ENCODE measurements at regions not wholly inside any gene's neighbourhood (a gene's known extent, or its start where the extent isn't known, plus 50 kb on each side); places are given as distances from the start of the nearest gene placed in this dataset.

DNA sequence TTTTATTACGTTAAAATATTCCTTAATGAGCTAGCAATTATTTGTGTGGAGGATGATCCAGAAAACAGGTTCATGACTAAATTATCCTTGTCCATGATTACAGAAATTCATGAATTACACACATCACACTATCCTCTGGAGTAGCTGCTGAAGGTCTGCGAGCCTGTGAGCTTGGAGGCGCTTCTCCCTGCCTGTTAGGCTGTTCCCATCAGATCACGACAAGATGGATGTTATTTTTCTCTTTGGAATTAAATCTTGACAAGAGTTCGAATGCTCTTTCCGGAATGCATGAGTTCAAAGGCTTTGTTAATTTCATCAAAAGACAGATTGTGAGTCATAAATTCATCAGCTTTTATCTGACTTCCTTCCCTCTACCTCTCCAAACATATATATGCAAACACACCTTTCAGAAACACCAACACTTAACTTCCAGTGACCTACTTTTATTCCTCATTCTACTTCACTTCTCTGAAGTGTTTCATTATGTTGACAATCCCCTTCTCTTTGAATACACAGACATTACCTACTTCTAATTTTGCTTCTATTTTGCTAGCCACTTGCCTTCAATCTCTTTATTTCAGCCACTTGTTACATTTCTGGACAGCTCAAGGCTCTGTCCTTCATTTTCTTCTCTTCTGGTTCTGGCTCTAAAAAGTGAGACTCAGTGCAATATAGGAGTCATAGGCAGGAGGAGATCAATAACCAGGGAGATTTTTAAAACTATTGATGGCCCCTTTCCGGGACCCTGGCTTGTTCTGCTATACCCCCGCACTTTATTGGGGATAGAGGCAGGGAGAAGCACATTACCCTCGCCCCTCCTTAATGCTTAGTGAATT is 274.6 kb downstream of the BTG1 start:
- TF ChIP-seq GATA2 (IDR thresholded peaks at IDR 0.05; ENCODE audit: low read depth, low read length) = no peak
- no peak for TF ChIP-seq GATA3 (IDR thresholded peaks at IDR 0.05; ENCODE audit: low read depth, low read length)

DNA sequence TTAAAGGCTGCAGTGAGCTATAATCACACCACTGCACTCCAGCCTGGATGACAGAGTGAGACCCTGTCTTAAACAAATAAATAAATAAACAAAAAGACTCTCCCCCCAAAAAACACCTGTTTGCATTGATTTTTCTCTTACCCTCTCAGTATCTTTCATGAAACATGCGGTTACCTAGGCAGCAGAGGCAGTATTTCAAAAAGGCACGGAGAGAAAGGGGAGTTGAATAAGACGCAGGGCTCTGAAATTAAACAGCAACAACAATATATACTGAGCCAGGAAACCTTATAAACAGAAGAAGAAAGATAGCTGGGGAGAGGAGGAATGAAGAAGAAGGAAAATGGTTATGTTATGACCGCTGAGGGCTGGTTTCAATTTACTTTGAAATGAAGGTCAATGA is 277.6 kb downstream of the BTG1 start:
- TF ChIP-seq GATA3 (IDR thresholded peaks at IDR 0.05; ENCODE audit: low read depth, low read length) = no peak

DNA sequence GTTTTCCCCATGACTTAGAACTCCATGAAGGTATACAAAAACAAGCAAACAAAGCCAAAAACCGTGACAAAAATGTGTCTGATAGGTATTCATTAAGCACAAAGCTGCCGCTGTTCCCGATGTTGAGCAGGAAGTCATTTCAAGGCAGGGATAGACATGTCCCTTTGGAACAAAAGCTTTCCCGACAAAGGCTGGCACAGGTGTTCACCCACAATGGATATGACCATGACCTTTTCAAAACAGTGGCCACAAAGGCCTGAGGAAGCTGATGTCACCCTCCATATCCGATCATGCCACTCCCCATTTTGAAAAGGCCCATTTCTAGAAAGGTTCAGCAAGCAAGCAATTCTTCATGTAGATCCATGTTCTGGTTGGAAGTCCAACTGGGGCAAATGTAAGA is 279.1 kb downstream of the BTG1 start:
- TF ChIP-seq GATA3 (IDR thresholded peaks at IDR 0.05; ENCODE audit: low read depth, low read length) = no peak
- TF ChIP-seq GATA2 (IDR thresholded peaks at IDR 0.05; ENCODE audit: low read depth, low read length) = no peak

DNA sequence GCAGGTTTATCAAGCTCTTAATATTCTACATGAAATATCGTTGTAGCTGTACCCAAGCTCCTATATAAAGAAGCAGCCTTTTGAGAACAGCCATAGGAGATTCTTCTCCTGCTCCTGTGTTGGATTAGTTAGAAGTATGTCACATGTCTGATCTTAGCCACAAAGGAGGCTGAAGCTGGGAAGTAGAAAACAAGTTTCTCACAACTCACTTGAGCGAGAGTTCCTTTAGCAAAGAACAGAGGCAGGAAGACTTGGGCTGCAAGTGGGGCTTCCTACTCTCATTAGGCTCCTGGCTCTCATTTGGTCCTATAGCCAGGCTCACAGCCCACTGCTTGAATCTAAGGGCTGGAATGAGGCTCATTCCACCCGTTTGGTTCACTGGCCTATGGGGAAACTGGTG is 281.9 kb downstream of the BTG1 start:
- no peak for TF ChIP-seq GATA3 (IDR thresholded peaks at IDR 0.05; ENCODE audit: low read depth, low read length)
- TF ChIP-seq GATA2 (IDR thresholded peaks at IDR 0.05; ENCODE audit: low read depth, low read length) = no peak

DNA sequence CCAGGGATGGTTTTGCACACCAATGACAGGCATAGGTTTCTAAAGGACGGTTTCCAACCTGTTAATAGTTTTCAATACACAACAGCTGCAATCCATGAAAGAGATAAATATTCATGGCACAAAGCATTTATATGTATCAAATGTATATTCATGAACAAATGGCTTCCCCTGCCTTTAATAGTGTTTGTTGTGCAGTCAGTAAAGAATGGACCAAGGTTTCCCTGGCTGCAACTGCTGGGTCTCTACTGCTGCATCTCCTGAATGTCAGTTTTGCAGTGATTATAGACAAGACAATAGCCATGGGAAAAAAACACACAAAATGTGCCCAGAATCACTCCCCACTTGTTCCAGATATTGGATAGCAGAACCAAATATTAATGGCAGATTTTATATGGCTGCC is 284.1 kb downstream of the BTG1 start:
- TF ChIP-seq GATA2 (IDR thresholded peaks at IDR 0.05; ENCODE audit: low read depth, low read length) (no peak), GATA3 (IDR thresholded peaks at IDR 0.05; ENCODE audit: low read depth, low read length) (no peak)

DNA sequence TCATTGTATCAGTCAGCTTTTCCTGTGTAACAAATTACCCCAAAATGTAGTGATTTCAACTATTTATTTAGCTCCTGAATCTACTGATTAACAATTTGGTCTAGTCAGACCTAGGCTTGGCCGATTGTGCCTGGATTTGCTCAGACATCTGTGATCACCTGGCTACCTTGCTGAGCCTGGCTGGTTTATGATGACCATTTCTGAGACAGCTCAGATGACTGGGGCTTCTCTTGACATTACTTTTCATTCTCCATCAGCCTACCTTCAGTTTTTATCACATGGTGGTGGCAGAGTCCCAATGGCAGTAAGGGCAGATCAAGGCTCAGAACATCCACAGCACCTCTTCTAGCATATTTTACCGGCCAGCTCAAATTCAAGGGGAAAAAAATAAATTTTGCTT is 286.3 kb downstream of the BTG1 start:
- TF ChIP-seq GATA2 (IDR thresholded peaks at IDR 0.05; ENCODE audit: low read depth, low read length) = no peak
- TF ChIP-seq GATA3 (IDR thresholded peaks at IDR 0.05; ENCODE audit: low read depth, low read length) = no peak

DNA sequence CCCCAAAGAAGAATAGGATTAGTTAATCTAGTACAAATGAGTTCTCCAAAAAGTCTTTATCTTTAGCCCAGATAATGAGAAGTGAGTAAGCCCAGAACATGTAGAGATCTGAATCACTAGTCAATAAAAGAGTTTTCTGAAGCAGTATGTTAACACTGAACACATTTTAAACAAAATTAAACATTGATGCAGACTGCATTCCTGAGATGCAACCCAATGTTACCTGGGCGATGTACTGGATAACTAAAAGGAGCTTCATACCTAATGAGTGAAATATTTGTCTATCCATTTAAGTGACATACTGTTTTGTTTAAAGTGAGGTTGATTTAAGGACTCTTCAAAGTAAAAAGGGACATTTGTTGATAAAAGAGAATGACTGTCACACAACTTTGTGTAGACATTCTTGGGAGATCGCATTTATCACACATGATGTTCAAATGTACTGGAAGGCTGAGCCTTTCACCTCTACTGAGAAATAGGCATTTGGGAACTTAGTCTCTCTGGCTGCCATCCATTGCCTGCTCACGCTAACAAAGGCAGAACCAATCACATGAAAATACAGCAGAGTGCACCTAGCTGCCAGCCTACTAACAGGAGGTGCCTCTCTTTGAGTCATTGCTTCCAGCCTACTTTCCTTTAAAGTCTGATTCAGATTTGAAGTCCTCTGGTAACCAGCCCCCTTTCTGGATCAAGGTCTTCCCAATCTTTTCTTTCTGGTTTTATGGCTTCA is 287.7 kb downstream of the BTG1 start:
- no peak for TF ChIP-seq GATA3 (IDR thresholded peaks at IDR 0.05; ENCODE audit: low read depth, low read length)
- TF ChIP-seq GATA2 (IDR thresholded peaks at IDR 0.05; ENCODE audit: low read depth, low read length) = no peak

DNA sequence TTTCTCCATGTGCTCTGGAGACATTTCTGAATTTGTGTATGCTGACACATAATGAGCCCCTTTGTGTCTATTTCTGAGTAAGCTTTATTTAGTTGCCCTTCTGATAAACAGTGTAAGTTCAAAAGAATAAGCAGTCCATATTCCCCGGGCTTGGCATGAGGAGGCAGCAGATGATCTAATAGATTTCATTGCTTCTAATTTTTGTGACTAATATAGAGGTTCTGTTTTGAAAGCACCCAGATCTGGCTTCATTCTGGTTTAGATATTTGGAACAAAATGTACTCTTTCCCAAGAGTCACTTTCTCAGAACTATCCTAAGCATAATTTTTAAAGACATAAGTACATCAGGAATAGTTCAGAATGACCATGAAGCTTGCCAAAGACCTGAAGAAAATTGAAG is 290.9 kb downstream of the BTG1 start:
- TF ChIP-seq GATA2 (IDR thresholded peaks at IDR 0.05; ENCODE audit: low read depth, low read length) (no peak), GATA3 (IDR thresholded peaks at IDR 0.05; ENCODE audit: low read depth, low read length) (no peak)

DNA sequence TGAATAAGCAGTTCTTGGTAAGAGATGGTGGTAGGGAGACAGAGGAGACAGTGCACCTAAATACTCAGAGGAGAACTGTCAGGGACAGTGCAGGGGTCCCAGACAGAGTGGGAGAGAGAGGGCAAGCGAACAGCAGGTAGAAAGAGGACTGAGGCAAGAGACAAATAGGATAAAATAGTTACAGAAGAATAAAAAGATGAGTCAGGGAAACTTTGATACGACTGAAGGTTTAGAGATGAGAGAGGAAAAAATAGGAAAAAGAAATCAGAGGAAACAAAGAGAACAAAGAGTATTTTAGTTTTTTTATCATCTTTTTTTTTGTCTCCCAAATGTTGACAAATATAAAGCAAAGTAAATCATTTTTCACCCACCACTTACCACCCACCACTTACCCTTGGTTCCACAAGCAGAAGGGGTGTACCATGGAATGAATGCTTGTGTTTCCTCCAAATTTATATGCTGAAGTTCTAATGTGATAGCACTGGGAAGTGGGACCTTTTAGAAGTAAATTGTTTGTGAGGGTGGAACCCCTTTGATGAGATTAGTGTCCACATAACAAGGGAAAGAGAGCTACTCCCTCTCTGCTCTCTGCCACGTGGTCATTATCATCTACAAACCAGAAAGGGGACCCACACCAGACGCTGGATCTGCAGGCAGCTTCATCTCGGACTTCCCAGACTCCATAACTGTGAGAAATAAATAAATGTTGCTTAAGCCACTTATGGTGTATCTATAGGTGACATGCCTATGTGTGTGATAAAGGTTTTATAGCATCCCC is 292.1 kb downstream of the BTG1 start:
- TF ChIP-seq GATA3 (IDR thresholded peaks at IDR 0.05; ENCODE audit: low read depth, low read length) (no peak), GATA2 (IDR thresholded peaks at IDR 0.05; ENCODE audit: low read depth, low read length) (no peak)

DNA sequence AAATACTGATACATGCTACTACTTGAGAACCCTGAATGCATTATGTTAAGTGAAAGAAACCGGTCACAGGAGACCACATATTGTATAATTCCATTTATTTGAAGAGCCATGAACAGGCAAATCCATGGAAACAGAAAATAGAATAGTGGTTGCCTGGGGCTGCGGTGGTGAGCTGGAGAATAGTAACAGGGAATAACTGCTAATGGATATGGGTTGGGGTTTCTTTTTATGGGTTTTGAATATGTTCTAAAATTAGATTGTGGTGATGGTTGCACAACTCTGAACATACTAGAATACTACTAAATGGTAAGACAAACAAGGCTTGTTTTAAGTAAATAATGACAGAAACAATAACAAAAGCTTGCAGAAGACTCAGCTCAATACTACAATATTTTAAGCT is 293.0 kb downstream of the BTG1 start:
- no peak for TF ChIP-seq GATA2 (IDR thresholded peaks at IDR 0.05; ENCODE audit: low read depth, low read length)
- no peak for TF ChIP-seq GATA3 (IDR thresholded peaks at IDR 0.05; ENCODE audit: low read depth, low read length)

DNA sequence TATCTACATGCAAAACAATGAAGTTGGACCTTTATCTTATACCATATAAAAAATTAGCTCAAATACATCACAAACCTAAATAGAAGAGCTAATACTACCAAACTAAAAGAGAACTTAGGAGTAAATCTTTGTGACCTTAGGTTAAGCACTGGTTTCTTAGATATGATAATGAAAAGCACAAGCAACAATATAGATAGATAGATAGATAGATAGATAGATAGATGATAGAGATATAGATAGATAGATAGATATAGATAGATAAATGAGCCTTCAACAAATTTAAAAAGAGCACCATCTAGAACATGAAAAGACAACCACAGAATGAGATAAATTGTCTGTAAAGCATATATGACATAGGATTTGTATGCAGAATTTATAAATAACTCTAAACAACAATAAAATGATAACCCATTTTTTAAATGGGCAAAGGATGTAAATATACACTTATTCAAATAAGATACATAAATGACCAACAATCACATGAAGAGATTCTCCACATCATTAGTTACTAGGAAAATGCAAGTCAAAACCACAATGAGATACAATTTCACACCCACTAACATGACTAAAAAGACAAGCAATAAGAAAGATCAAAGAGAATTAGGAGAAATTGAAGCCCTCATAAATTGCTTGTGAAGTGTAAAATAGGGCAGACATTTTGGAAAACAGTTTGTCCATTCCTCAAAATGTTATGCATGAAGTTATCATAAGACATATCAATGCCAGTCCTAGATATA is 293.7 kb downstream of the BTG1 start:
- no peak for TF ChIP-seq GATA2 (IDR thresholded peaks at IDR 0.05; ENCODE audit: low read depth, low read length)
- TF ChIP-seq GATA3 (IDR thresholded peaks at IDR 0.05; ENCODE audit: low read depth, low read length) = no peak

DNA sequence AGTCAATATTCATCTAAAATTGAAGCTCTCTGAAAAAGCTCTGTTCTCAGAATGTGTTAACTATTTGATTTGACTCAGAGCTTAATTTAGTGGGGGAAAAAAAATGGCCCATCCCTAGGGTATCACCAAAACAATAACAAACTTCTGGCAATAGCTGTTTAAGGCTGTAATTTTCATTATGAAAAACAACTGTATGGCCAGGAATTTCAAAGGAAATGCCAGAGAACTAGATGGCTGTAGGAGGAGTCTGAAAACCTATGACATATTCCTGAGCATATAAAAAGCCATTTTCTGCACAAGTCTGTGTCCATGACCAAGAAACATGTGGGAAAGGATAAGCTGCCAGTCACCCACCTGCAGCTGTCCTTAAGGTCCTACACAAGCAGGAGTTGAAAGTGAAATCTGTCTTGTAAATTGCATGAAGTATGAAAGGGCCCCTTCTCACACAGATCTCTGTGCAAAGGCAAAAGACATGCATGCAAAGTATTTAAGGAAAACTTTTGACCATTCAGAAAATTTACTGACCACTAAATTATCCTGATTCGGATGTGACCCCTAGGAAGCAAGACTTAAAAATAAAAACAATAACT is 299.1 kb downstream of the BTG1 start:
- TF ChIP-seq GATA3 (IDR thresholded peaks at IDR 0.05; ENCODE audit: low read depth, low read length) (no peak), GATA2 (IDR thresholded peaks at IDR 0.05; ENCODE audit: low read depth, low read length) (no peak)

DNA sequence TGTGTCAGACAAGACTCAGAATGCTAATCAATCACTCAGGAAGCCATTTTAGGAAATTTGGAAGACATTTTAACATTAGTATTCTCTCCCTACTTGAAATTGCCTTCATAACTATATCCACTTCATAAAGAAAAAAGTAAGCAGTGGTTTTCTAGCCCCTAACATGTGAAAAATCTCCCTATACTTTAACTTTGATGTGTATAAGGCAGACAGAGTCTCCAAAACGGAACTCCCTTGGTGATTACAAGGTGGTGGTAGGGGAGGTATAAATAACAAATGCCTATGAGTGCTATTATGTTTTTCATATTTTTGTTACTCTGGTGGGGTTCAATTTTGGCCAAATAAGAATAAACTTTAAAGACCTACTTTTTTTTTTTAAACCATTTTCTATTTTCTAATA is 300.3 kb downstream of the BTG1 start:
- TF ChIP-seq GATA2 (IDR thresholded peaks at IDR 0.05; ENCODE audit: low read depth, low read length) = no peak

DNA sequence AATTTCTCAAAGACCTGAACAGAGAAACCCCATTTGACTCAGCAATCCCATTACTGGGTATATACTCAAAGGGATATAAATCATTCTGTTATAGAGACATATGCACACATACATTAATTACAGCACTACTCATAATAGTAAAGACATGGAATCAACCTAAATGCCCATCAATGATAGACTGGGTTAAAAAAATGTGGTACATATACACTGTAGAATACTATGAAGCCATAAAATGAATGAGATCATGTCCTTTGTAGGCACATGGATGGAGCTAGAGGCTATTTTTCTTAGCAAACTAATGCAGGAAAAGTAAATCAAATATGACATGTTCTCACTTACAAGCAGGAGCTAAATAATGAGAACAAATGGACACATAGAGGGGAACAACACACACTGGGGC is 303.8 kb downstream of the BTG1 start:
- no peak for TF ChIP-seq GATA2 (IDR thresholded peaks at IDR 0.05; ENCODE audit: low read depth, low read length)
- TF ChIP-seq GATA3 (IDR thresholded peaks at IDR 0.05; ENCODE audit: low read depth, low read length) = no peak
